Caki2 (cell line): ENCODE measurements at regions not wholly inside any gene's neighbourhood (a gene's known extent, or its start where the extent isn't known, plus 50 kb on each side); places are given as distances from the start of the nearest gene placed in this dataset.
"Not testable (repeated sequence)": the region's sequence is repeated elsewhere in the genome, so short reads cannot be mapped to it uniquely, and the experiment has no call there.

ENCODE experiments used
- DNase-seq: peaks from one replicate; pipeline ENCODE4 v3.0.0-alpha.2; 2015; ENCODE audit warnings: low read depth
- in situ Hi-C: cut with HindIII; loops from 2 replicates; pipeline ENCODE4 v1.10.0; 2016; ENCODE audit warnings: low sequenced_read_pairs, low pct_unique_long_range_greater_than_20kb, mixed read lengths

DNA sequence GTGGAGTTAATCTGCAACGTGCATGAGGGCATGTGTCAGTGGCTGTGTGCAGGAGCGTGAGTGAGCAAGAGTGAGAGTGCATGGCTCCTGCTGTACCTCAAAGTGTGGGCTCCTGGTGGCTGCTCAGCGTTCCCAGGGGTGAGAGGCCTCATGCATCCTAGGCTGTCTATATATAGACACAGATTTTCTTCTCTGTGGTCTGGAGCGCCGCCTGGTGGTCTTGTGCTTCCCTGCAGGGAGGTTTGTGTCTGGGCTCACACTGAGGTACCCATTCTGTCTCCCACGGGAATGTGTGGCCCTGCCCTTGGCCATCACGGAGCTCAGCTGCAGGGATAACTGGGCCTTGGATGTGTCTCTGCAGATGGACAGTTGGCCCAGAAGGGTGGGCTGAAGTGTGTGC is 520.2 kb downstream of the GOLGA6L6 start:
- in situ Hi-C loops, DNase-seq: not testable (repeated sequence)

DNA sequence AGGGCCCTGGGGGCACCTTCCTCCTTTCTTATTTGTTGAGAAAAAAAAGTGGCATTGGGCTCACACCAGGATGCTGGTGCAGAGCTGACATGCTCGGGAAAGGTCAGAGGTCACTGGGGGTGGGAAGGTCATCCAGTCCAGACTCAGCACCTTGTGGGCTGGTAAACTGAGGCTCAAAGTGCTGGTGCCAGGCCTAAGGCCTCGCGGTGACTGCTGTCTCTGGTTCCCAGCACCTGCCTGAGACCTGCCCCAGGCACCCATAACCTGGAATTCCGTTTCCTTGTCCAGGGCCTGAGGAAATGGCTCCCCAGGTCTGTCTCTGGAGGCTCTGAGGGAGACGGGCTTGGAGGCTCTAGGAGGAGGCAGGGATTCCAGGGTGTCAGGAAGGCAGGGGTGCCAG is 521.0 kb downstream of the GOLGA6L6 start:
- DNase-seq, in situ Hi-C loops: not testable (repeated sequence)

DNA sequence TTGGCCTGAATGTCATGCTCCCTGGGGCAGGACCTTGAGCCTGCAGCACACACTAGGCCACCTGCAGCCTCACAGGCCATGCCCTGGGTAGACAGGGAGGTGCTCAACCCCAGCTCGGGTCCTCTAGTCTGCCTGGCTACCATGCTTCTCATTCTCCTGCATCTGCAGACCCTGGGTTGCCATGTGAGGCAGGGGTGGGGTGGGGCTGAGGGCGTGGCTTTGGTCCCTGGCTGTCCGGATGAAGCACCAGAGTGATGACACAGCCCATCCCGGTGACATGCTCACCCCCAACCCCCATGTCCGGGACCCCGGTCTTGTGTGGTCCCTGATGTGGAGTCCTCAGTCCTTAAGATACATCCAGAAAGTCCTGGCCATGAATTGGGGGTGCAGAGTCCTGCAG is 521.8 kb downstream of the GOLGA6L6 start:
- in situ Hi-C loops, DNase-seq: not testable (repeated sequence)

DNA sequence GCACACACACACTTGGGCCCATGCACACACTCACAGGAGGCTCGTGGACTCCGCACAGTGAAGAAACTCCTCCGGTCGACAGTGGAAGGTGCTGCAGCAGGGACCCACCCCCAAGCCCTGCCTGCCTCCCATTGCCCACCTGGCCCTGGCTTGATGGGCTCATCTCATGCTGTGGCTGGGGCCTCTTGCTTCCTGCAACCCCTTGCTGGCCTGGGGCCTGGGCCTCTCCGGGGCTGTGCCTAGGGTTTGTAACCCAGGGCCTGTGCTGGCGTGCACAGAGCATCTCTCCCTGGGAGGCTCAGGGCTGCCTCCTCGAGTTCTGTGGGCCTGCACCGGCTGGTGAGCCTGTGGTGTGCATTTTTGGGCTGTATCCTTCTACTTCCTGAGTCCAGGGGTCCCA is 524.0 kb downstream of the GOLGA6L6 start:
- in situ Hi-C loops, DNase-seq: not testable (repeated sequence)

DNA sequence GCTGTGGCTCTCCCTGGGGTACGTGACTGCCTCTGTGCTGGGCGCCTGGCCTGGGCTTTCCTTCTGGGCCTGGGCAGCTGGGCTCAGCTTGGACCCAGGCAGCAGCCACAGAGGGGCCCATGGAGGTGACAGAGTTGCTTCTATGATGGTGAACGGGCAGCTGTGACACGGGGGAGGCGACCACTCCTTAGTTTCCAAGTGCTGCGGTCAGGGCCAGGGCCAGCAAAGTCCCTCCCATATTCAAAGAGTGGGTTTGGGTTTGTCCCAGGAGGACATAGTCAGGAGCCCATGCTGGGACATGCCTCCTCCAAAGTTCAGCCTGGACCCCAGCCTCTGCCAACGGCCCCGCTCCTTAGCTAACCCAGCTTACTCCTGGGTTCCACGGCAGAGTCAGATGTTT is 524.7 kb downstream of the GOLGA6L6 start:
- in situ Hi-C loops, DNase-seq: not testable (repeated sequence)

DNA sequence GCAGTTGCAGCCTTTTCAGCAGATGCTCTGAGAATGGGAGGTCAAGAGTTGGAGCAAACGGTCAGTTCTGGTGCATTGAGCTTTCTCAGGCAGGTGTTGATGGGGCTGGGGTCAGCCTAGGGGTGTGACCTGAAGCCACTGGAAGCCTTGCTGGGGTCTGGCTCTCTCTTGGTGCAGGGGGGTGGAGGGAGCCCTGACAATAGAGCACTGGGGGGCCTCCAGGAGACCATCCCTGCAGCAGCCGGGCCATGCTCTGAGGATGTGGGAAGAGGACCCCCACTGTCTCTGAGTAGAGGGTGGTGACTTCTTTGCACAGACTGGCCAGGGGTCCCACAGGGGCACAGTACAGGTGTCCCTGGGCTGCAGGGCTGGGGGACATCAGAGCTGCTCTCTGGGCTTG is 528.8 kb downstream of the GOLGA6L6 start:
- DNase-seq, in situ Hi-C loops: not testable (repeated sequence)

DNA sequence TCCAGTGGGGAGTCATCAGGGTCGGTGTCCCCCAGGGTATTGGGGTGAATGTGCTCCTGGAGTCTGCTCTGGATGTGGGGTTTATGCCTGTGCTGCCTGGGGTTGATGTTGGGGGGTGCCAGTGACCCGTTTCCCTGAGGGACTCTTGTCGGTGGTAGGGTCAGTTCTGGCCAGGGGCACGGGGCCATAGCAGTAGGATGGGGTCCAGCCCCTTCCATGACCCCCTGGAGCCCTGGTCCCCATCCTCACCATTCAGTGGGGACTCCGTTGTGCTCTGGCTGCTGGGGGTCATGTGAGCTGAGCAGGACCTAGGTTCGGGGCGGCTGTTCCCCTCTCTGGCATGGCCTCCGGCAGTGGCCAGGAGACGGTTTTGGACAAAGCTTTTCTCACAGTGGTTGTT is 530.8 kb downstream of the GOLGA6L6 start:
- in situ Hi-C loops, DNase-seq: not testable (repeated sequence)

DNA sequence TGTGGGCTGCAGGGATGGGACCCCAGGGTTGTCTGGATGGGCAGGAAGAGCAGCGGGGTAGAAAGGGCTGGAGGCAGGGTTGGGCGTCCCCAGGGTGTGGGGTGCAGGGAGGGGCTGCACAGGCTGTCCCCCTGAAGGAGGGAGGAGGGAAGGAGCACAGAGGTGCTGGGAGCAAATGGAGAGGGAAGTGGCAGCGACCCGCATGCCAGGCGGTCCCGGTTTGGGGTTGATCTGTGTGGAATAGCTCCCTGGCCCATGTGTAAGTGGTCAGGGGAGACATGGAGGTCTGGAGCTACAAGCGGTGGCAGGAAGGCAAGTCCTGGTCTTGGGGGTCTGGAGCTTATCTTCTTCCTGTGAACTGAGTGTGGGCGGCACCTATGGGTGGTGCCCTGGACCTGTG is 532.0 kb downstream of the GOLGA6L6 start:
- DNase-seq, in situ Hi-C loops: not testable (repeated sequence)

DNA sequence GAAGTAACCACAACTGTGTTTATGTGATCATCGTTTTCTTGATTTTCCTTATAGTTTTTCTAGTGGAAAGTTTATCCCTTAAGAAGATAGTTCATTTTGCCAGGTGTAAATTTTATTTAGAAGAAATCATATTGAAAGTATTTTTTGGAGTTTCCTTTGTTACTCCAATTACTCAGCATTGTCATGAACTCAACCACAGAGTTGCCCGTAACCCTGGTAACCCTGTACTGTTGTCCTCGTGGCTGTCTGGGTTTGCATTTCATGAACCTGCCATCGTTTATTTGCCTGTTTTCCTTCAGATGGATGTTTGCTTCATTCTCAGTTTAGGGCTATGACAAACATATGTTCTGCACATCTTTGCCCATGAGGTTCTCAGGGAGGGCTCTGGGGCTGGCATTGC is 534.3 kb downstream of the GOLGA6L6 start:
- DNase-seq, in situ Hi-C loops: not testable (repeated sequence)

DNA sequence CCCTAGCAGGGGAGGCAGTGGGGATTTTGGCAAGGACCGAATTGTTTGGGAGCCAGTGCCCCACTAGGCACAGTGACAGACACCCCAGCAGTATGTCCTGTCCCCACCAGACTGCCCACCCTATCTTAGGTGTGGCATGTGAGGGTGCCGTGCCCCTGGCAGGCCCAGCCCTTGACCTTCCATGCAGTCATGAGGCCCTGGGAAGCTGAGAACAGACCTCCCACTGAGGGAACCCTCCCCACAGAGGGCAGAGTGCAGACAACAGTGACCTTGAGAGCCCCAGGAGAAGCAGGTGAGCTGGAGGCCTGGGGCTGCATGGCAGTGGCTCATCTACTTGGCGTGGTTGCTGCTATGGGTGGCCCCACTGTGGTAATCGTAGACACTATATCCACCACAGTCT is 538.1 kb downstream of the GOLGA6L6 start:
- in situ Hi-C loops, DNase-seq: not testable (repeated sequence)

DNA sequence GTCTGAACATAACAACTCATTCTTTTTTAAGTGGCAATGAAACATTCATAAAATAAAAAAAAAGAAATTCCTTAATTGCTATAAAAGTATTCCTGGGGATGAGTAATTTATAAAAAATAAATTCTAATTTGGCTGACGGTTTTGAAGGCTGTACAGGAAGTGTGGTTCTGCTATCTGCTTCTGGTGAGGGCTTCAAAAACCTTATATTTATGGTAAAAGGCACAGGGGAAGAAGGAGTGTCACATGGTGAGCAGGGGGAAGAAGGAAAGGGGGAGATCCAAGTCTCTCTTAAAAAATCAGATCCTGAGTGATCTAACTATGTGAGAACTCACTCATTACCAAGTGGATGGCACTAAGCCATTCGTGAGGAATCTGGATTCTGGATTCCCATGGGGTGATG is 539.0 kb downstream of the GOLGA6L6 start:
- in situ Hi-C loops, DNase-seq: not testable (repeated sequence)

DNA sequence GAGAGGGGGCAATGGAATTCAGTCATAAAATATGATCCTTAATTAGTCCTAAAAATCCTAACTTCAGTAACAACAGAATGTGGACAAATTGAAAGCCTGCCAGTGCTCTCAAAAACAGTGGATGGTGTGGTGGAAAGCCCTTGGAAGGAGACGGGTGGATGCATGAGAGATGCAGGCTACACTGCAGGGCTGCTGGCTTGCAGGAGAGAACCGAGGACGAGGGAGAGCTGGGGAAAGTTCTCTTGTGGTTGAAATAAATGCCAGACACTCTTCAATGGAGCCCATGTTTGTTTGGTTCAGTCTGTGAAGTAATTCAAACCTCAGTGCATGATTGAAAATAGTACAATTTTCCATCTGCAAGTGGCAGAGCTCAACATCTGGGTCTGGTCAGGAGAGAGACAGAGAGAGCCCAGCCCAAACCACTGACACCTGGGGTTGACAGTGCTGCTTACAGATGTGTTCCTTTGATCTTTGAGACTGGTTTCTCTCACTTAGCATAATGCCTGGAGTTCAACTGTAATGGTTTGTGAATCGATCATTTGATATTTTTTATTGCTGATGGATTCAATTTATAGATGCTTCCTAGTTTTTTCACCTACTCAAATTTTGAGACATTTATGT is 544.9 kb downstream of the GOLGA6L6 start:
- DNase-seq, in situ Hi-C loops: not testable (repeated sequence)

DNA sequence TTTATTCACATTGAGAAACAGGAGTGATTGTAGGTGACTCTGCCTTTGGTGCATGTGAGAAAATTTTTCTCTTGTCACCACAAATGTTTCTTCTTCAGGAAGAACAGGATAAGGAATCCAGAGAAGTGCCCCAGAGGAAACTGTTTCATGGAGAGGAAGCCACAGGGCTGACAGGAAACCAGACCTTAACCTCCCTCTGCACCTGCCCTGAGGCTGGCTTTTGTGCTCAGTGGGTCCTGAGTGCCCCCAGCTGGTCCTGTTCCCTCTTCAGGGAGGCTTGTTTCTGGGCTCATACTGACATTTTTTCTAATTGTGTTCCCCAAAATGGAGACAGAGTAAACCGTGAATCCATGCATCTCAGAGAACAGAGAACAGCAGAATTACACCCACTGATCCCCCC is 546.3 kb downstream of the GOLGA6L6 start:
- DNase-seq, in situ Hi-C loops: not testable (repeated sequence)

DNA sequence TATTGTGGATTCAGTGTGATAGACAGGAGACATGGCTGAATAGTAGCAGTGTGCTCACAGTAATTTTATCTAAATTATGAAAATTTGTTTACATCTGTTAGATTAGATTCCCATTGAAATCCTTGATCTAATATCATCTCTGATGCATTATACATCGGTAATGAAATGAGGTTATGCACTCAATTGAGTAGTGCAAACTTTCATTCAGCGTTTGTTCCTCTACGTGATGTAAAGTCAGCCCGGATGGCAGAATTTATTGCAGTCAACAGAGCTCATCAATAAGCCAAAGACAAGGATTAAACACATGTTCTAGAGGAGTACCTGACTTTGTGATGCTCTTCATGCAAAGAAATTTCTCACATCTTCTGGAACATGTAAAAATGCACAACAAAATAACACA is 549.2 kb downstream of the GOLGA6L6 start:
- in situ Hi-C loops: no loop called here
- no peak for DNase-seq

DNA sequence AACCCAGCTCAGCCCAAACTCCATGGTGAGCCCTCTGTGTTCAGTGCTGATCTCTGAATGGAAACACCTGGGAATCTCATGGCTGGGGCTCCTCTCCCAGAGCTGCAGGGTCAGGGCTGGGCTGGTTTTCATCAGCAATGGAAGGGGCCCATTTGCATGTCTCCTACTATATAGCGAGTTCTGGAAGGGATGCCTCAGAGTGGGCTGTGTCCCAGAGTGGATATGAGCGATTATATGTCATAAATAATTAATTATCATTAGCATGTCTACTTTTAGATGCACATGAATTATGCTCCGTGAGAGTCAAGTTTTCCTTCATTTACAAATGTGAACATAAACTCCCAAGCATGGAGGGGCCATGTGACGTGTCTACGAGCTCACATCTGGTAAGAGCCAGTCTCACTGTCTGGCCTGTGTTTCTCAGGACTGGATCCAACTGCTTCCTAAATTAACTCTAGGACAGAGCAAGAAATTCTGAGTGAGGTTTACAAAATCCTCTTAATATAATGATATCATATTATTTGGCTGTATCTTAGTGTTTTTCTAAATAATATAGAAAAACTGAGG is 553.4 kb downstream of the GOLGA6L6 start:
- DNase-seq: no peak
- in situ Hi-C loops: no loop called here

DNA sequence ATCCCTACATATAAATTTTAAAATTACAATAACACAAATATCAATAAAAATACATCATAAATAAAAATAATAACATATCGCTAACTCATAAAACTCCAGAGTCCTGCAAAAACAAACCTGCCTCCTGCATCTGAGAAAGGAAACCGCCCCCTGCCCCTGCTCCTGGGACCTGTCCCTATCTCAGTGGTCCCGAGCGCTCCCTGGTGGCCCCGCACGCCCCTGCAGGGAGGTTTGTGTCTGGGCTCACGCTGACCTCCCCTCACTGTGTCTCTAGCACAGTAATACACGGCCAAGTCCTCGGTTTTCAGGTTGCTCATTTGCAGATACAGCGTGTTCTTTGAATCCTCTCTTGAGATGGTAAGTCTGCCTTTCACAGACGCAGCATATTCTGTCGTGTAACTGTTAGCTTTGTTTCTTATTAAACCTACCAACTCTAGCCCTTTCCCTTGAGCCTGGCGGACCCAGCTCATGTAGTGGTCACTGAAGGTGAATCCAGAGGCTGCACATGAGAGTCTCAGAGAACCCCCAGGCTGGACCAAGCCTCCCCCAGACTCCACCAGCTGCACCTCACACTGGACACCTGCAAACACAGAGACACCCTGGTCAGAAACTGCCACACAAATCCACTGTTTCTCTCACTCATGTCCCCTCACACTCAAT is 554.1 kb downstream of the GOLGA6L6 start:
- no peak for DNase-seq
- in situ Hi-C loops: no loop called here

DNA sequence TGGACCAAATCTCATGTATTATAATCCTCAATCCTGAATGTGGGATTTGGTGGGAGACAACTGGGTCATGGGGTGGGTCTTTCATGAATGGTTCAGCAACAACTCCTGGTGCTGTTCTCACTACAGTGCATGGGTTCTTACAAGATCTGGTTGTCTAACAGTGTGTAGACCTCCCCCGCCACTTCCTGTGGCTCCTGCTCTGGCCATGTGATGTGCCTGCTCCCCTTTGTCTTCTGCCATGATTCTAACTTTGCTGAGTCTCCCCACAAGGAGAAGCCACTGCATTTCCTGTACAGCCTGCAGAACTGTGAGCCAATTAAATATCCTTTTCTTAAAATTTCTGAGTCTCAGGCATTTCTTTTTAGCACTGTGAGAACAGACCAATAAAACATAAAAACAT is 557.5 kb downstream of the GOLGA6L6 start:
- DNase-seq: no peak
- in situ Hi-C loops: no loop called here

DNA sequence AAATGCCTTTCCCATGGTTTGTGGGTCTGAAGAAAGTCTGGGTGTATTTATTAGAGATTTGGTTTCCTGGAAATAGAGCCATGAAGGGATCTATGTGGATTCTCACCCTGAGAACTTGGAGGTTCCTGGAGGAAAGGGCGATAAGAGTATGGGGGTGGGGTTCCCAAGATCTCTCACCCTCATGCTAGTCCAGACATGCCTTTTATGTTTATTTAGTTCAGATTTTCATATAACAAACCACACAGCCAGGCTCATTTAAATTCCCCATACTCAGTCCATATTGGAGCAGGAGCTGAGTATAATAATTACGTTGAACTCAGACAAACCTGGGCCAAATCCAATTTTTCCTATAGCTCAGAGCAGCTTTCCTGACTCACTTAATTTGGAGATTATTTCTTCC is 566.6 kb downstream of the GOLGA6L6 start:
- no peak for DNase-seq
- in situ Hi-C loops: no loop called here

DNA sequence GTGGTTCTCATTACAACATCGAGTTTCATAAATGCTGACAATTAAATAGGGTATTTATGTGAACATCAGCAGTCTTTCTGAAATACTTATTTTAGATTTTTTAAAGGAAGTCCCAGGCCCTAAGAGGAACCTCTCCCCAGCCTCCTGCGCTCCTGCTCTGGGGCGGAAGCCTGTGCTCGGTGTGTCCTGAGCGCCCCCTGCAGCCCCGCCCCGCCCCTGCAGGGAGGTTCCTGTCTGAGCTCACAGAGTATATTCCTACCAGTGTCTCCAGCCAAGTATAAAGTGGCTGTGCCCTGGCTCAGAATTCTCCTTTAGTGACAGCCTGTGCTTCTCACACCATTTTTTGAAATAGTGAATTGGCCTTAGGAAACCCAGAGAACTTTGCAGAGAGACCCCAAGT is 567.9 kb downstream of the GOLGA6L6 start:
- in situ Hi-C loops: no loop called here
- DNase-seq: no peak

DNA sequence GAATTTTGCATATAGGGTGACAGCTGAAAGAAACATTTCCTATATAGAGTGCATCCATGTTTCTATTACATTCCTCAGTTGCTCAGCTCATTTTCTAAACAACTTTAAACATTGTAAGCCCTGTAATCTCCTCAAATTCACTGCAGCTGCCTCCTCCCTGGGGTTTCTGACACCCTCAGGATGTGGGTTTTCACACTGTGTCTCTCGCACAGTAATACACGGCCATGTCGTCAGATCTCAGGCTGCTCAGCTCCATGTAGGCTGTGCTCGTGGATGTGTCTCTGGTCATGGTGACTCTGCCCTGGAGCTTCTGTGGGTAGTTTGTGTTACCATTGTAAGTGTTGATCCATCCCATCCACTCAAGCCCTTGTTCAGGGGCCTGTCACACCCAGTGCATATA is 569.0 kb downstream of the GOLGA6L6 start:
- in situ Hi-C loops, DNase-seq: not testable (repeated sequence)
